DMS53 treated with DMSO at 0.1 percent for 48 hours (cell line): ENCODE measurements at regions not wholly inside any gene's neighbourhood (a gene's known extent, or its start where the extent isn't known, plus 50 kb on each side); places are given as distances from the start of the nearest gene placed in this dataset.
A peak's percentile ranks its signal among the peaks of the same experiment; 100 is the strongest.
"Not testable (repeated sequence)": the region's sequence is repeated elsewhere in the genome, so short reads cannot be mapped to it uniquely, and the experiment has no call there.

Experiments used
- DNase-seq: peaks from one replicate; lab custom pipeline; 2025; ENCODE audit not compliant: unreplicated experiment; lab: John Stamatoyannopoulos, UW

- peak; percentile 54 for DNase-seq
Measured at GRCh38 chr17:77085926-77086432, 54.8 kb upstream of the SEC14L1 start.

- DNase-seq = peak; percentile 77
Measured at GRCh38 chr17:77086433-77087010, 54.2 kb upstream of the SEC14L1 start.

GRCh38 chr17:77087650-77088454 lies 52.9 kb upstream of the SEC14L1 start:
- no peak for DNase-seq

DNA sequence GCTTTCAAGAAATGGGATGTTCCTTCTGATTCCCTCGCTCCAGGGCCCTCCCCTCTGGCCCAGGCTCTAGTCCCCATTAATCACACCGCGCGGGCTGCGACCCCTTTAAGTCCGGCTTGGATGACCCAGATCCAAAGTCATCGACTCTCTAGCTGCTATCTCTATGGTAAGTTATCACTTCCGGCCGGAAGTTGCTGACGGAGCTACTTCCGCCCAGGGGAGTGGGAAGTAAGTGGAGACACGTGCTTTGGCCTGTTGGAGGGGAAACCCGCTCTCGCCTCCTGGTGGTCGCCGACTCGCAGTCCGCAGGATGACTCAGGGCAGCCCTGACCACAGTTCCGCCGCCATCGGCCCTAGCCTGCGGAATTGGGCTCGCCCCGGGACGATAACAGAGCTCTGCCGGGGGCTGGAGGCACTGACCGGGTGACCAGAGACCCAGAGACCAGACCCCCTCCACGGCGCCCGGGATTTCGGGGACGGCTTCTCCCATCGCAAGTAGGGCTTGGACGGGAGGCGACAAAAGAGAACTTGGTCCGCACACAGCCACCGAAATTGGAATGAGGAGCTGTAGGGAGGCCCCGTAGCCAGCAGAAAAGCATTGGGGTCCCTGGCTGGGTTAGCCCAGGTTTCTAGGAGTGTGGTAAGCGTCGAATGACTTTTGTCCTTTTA lies 52.2 kb upstream of the SEC14L1 start:
- peak; percentile 70 for DNase-seq

DNA sequence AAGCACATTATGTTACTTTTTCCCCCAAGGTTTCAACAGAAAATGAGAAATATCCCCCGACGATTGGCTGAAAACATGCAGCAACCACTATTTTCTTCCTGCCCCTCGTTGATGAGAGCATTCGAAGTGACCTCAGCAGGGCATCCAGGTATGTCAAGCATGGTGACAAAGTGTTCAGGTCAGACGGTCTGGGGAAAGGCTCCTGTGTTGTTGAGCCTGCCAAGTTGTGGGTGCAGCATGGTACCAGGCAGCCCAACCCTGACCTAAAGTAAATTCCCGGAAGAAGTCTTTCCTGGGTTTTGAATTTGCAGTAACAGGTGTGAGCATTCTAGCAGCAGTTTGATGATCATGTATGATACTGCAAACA lies 51.7 kb upstream of the SEC14L1 start:
- DNase-seq = no peak

DNA sequence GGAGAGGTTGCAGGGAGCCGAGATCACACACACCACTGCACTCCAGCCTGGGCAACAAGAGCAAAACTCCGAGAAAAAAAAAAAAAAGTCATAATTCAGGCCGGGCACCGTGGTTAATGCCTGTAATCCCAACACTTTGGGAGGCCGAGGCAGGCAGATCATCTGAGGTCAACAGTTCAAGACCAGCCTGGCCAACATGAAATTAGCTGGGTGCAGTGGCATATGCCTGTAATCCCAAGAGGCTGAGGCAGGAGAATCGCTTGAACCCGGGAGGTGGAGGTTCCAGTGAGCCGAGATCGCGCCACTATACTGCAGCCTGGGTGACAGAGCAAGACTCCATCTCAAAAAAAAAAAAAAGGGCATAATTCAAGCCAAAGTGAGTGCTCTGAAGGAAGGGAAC lies 50.8 kb upstream of the SEC14L1 start:
- not testable (repeated sequence) for DNase-seq

DNA sequence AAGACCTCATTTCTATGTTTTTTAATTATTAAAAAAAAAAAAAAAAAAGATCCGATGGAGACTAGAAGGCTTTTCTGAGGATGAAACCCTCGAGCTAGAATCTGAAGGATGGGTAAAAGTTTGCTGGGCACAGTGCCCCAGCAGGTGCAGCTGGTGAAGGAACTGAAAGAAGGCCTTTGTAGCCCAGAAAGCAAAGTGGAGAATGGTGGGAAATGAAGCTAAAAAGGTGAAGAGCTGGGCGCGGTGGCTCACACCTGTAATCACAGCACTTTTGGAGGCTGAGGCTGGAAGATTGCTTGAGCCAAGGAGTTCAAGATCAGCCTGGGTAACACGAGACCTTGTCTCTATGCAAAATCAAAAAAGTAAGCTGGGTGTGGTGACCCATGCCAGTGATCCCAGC lies 50.3 kb upstream of the SEC14L1 start:
- no peak for DNase-seq
